ENCODE measurements at regions not wholly inside any gene's neighbourhood (a gene's known extent, or its start where the extent isn't known, plus 50 kb on each side); places are given as distances from the start of the nearest gene placed in this dataset.

DNA sequence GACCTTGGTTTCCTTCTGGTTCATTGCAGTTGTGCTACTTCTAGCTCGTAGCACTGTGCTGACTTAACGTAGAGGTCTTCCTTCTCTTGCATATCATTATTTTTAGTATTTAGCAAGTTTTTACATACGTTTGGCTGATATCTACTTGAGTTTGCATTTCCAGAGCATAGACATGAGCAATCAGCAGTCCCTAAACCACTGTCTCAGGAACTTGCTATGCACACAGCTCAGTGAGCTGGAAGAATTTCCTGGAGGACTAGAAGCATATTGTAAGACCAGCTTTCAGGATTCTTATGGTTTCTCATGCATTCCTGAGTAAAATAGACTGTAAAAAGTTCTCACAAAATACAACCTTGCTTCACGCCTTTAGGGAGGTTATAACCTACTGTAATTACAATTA is 226.7 kb upstream of the PDGFD start:
- TF ChIP-seq, protein P1, sequence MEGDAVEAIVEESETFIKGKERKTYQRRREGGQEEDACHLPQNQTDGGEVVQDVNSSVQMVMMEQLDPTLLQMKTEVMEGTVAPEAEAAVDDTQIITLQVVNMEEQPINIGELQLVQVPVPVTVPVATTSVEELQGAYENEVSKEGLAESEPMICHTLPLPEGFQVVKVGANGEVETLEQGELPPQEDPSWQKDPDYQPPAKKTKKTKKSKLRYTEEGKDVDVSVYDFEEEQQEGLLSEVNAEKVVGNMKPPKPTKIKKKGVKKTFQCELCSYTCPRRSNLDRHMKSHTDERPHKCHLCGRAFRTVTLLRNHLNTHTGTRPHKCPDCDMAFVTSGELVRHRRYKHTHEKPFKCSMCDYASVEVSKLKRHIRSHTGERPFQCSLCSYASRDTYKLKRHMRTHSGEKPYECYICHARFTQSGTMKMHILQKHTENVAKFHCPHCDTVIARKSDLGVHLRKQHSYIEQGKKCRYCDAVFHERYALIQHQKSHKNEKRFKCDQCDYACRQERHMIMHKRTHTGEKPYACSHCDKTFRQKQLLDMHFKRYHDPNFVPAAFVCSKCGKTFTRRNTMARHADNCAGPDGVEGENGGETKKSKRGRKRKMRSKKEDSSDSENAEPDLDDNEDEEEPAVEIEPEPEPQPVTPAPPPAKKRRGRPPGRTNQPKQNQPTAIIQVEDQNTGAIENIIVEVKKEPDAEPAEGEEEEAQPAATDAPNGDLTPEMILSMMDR (conservative IDR thresholded peaks at IDR 0.05; ENCODE audit: low read length), result no peak
- no peak for TF ChIP-seq EZH2phosphoT487 (IDR thresholded peaks at IDR 0.05; ENCODE audit: borderline replicate concordance)

Measured in Loucy (cell line).